HCT116 (cell line): ENCODE measurements at regions not wholly inside any gene's neighbourhood (a gene's known extent, or its start where the extent isn't known, plus 50 kb on each side); places are given as distances from the start of the nearest gene placed in this dataset.

ENCODE experiments used
- EZH2phosphoT487 ChIP-seq: fragments of 200-600 bp; IDR thresholded peaks from 2 replicates; pipeline ENCODE4 v1.6.1; 2018; ENCODE audit warnings: antibody characterized with exemption, borderline replicate concordance
- POLR2AphosphoS5 ChIP-seq: IDR thresholded peaks from 2 replicates; pipeline ENCODE4 v1.6.1; 2011; ENCODE audit warnings: mild to moderate bottlenecking, low read depth, low read length, moderate library complexity
- SIN3A ChIP-seq: IDR thresholded peaks from 2 replicates; pipeline ENCODE4 v1.6.1; 2012; ENCODE audit warnings: low read depth
- TCF7L2 ChIP-seq: IDR thresholded peaks from 2 replicates; pipeline ENCODE4 v1.7.0; 2011; ENCODE audit warnings: borderline replicate concordance, inconsistent platforms; ENCODE audit not compliant: insufficient read depth, insufficient read length; ENCODE audit errors: extremely low read depth
- ZNF274 ChIP-seq: fragments of 200-500 bp; sonication (Bioruptor generic); IDR thresholded peaks from 2 replicates; pipeline ENCODE4 v1.6.1; 2014; ENCODE audit warnings: mild to moderate bottlenecking, low read depth, low read length, inconsistent platforms
- TF ChIP-seq, protein P1 (sequence below), 3 experiments: fragments of 200-600 bp in 1 of 3; sonication (generic) in 1 of 3; IDR thresholded peaks in 2 of 3; conservative IDR thresholded peaks in 1 of 3; 2 replicates each; pipeline ENCODE4 v1.5.1; 2012 to 2017; ENCODE audit warnings: low read depth in 2 of 3, low read length in 2 of 3, antibody characterized with exemption in 1 of 3, borderline replicate concordance in 1 of 3, control low read depth in 1 of 3, mild to moderate bottlenecking in 1 of 3, mixed read lengths in 1 of 3, mixed run types in 1 of 3, moderate library complexity in 1 of 3; ENCODE audit not compliant: insufficient read depth in 1 of 3

DNA sequence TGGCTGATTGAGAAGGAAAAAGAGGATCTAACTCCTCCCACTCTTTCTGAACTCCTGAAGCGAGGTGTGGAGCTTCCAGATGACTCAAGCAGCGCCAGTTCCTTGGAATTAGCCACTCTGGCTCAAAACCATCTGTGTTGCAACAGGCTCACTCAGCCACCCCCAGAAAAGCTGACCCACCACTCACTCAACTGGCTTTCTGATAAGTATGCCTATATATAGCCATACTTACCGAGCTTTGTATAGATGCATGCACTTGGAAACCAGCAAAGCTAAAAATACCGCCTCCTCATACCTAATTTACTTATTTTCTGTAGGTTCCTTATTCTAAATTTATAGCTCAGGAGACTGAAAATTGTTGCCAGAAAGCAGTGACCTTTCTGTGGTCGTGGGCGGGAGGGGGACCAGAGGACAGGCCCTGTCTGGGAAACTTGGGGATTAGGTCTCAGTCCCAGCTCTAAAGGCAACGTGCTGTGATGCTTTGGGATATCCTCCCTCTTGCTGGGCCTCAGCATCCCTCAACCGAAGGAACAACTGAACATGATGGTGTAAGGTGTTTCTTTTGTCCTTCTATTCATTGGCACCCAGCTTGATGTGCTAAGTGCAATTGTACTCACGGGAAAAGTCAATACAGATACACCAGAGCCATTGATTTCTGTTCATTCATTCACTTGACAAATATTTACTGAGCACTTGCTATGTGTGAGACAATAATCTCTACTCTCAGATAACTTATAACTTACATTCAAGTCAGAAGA is 65.7 kb downstream of the NENF start:
- TF ChIP-seq, protein P1, sequence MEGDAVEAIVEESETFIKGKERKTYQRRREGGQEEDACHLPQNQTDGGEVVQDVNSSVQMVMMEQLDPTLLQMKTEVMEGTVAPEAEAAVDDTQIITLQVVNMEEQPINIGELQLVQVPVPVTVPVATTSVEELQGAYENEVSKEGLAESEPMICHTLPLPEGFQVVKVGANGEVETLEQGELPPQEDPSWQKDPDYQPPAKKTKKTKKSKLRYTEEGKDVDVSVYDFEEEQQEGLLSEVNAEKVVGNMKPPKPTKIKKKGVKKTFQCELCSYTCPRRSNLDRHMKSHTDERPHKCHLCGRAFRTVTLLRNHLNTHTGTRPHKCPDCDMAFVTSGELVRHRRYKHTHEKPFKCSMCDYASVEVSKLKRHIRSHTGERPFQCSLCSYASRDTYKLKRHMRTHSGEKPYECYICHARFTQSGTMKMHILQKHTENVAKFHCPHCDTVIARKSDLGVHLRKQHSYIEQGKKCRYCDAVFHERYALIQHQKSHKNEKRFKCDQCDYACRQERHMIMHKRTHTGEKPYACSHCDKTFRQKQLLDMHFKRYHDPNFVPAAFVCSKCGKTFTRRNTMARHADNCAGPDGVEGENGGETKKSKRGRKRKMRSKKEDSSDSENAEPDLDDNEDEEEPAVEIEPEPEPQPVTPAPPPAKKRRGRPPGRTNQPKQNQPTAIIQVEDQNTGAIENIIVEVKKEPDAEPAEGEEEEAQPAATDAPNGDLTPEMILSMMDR (IDR thresholded peaks at IDR 0.05 in 2 of 3, conservative IDR thresholded peaks at IDR 0.05 in 1 of 3; ENCODE audit: borderline replicate concordance in 1 of 3, insufficient read depth in 1 of 3, low read depth in 2 of 3, low read length in 2 of 3): no peak
- TF ChIP-seq SIN3A (no peak), TCF7L2 (no peak), EZH2phosphoT487 (no peak), ZNF274 (no peak), POLR2AphosphoS5 (no peak)
